Prostate gland (tissue), 2 donors: ENCODE measurements at regions not wholly inside any gene's neighbourhood (a gene's known extent, or its start where the extent isn't known, plus 50 kb on each side); places are given as distances from the start of the nearest gene placed in this dataset.

Experiments
- DNase-seq: peaks from one replicate; pipeline ENCODE4 v3.0.0-alpha.2; 2019; ENCODE audit warnings: low spot score
- H3K27ac ChIP-seq, 2 donors: fragments of 200-600 bp; sonication (generic); 2 replicates each; pipeline ENCODE4 v1.5.1; 2017 to 2019
- H3K27me3 ChIP-seq: fragments of 200-600 bp; sonication (generic); replicated peaks from 2 replicates; pipeline ENCODE4 v1.5.1; 2019; ENCODE audit not compliant: insufficient read depth
- H3K36me3 ChIP-seq, 2 donors: fragments of 200-600 bp; sonication (generic); 1 replicate in 1 of 2; 2 replicates in 1 of 2; pipeline versions ENCODE4 v1.5.1 to v1.8.1; 2017 to 2019
- H3K4me1 ChIP-seq: fragments of 200-600 bp; sonication (generic); replicated peaks from 2 replicates; pipeline ENCODE4 v1.5.1; 2019
- H3K4me3 ChIP-seq, 2 donors: fragments of 200-600 bp; sonication (generic); 2 replicates each; pipeline ENCODE4 v1.5.1; 2017 to 2019
- H3K9me3 ChIP-seq: fragments of 200-600 bp; sonication (generic); 2 replicates; pipeline ENCODE4 v1.5.1; 2017
- POLR2A ChIP-seq: fragments of 450-650 bp; IDR thresholded peaks from one replicate; pipeline ENCODE4 v1.6.1; 2016; ENCODE audit warnings: antibody characterized with exemption, mild to moderate bottlenecking
- POLR2AphosphoS5 ChIP-seq: sonication (generic); formaldehyde crosslinking; IDR thresholded peaks from one replicate; pipeline ENCODE4 v1.6.1; 2017; ENCODE audit warnings: antibody characterized with exemption
- WGBS: methylation state at CpG from one replicate; pipeline ENCODE4 v1.1.5; 2018; 5-methylcytosine and 5-hydroxymethylcytosine counted together
- intact Hi-C: fragments of 100-400 bp; cut with DNase I; formaldehyde crosslinking; loops from one replicate; pipeline ENCODE4 v1.14.2; 2022
- TF ChIP-seq, protein P1 (sequence below), 4 experiments: fragments of 200-600 bp in 2 of 4; fragments of 450-650 bp in 2 of 4; sonication (generic) in 2 of 4; IDR thresholded peaks; 1 replicate in 3 of 4; 2 replicates in 1 of 4; pipeline ENCODE4 v1.5.1; 2016 to 2019; ENCODE audit warnings: antibody characterized with exemption in 4 of 4, mild to moderate bottlenecking in 2 of 4, moderate library complexity in 2 of 4

- Histone ChIP-seq H3K9me3 (no peaks in the 10 kb centered on the region), H3K4me1 (no peaks in the 10 kb centered on the region), H3K27ac (no peak overlapping the region), H3K4me3 (no peak overlapping the region), H3K27me3 (no peaks in the 10 kb centered on the region), H3K36me3 (no peaks in the 10 kb centered on the region)
- DNase-seq = no peak
- TF ChIP-seq, protein P1, sequence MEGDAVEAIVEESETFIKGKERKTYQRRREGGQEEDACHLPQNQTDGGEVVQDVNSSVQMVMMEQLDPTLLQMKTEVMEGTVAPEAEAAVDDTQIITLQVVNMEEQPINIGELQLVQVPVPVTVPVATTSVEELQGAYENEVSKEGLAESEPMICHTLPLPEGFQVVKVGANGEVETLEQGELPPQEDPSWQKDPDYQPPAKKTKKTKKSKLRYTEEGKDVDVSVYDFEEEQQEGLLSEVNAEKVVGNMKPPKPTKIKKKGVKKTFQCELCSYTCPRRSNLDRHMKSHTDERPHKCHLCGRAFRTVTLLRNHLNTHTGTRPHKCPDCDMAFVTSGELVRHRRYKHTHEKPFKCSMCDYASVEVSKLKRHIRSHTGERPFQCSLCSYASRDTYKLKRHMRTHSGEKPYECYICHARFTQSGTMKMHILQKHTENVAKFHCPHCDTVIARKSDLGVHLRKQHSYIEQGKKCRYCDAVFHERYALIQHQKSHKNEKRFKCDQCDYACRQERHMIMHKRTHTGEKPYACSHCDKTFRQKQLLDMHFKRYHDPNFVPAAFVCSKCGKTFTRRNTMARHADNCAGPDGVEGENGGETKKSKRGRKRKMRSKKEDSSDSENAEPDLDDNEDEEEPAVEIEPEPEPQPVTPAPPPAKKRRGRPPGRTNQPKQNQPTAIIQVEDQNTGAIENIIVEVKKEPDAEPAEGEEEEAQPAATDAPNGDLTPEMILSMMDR (IDR thresholded peaks at IDR 0.05) = no peak
- no peak for TF ChIP-seq POLR2AphosphoS5
- TF ChIP-seq POLR2A = no peak
- WGBS = 92% methylated on average over 3 of the region's 3 CpGs
- intact Hi-C loops = no loop called here
Measured at GRCh38 chr1:239619190-239619589, 232.8 kb downstream of the CHRM3 start.

GRCh38 chr1:239630767-239631166 is 244.4 kb downstream of the CHRM3 start:
- no peak for DNase-seq
- Histone ChIP-seq H3K27ac (no peak overlapping the region), H3K9me3 (no peaks in the 10 kb centered on the region), H3K4me1 (no peaks in the 10 kb centered on the region), H3K27me3 (no peaks in the 10 kb centered on the region), H3K36me3 (no peaks in the 10 kb centered on the region), H3K4me3 (no peak overlapping the region)
- intact Hi-C loops = no loop called here
- TF ChIP-seq POLR2AphosphoS5 = no peak
- TF ChIP-seq, protein P1 (IDR thresholded peaks at IDR 0.05) = no peak
- TF ChIP-seq POLR2A = no peak
- 92% methylated on average over 3 of the region's 3 CpGs for WGBS

DNA sequence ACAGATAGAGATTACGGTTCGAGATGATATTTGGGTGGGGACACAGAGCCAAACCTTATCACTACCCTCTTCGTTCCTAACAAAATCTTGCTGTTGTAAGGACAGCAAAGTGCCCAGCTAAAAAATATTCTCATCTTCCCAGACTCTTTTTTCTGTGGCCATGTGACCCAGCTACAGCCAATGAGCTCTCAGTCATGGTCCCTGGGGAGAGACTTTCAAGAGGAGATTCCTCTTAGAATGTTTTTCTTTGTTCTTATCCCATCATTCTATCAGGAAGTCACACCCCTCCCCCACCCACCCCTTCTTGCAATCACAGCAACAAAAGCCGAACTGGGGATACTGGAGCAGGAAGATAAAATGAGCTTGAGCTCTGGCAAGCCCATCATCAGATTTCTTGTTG is 247.1 kb downstream of the CHRM3 start:
- H3K36me3 ChIP-seq = no peaks in the 10 kb centered on the region
- 92% methylated on average over 4 of the region's 4 CpGs for WGBS
- no peak for DNase-seq
- H3K9me3 ChIP-seq = no peaks in the 10 kb centered on the region
- no peak overlapping the region for H3K4me3 ChIP-seq
- TF ChIP-seq POLR2AphosphoS5 (no peak), POLR2A (no peak)
- TF ChIP-seq, protein P1 (IDR thresholded peaks at IDR 0.05) = no peak
- H3K27ac ChIP-seq = no peak overlapping the region
- H3K4me1 ChIP-seq = no peaks in the 10 kb centered on the region
- intact Hi-C loops = no loop called here
- H3K27me3 ChIP-seq = no peaks in the 10 kb centered on the region

DNA sequence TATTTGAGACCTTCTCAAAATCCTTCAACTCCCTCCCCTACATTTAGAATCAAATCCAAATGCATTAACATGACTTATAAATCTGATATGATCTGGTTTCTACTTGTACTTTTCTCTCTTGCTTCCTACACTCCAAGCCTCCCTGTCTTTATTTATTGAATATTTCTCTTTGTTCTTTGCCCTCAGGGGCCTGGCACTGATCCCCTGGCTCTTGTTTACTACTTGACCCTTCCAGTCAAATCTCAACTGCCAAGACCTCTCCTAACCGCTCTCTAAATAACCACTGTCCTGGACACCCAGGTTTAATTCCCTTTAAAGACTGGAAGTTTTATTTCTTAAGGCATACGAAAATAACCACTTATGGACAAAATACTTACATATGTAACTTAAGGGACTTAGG is 248.9 kb downstream of the CHRM3 start:
- Histone ChIP-seq H3K27me3 (no peaks in the 10 kb centered on the region), H3K27ac (no peak overlapping the region), H3K9me3 (no peaks in the 10 kb centered on the region), H3K4me3 (no peak overlapping the region), H3K4me1 (no peaks in the 10 kb centered on the region), H3K36me3 (no peaks in the 10 kb centered on the region)
- no peak for DNase-seq
- TF ChIP-seq, protein P1 (IDR thresholded peaks at IDR 0.05) = no peak
- TF ChIP-seq POLR2A (no peak), POLR2AphosphoS5 (no peak)
- 30% methylated on average over 2 of the region's 2 CpGs for WGBS
- intact Hi-C loops = no loop called here

DNA sequence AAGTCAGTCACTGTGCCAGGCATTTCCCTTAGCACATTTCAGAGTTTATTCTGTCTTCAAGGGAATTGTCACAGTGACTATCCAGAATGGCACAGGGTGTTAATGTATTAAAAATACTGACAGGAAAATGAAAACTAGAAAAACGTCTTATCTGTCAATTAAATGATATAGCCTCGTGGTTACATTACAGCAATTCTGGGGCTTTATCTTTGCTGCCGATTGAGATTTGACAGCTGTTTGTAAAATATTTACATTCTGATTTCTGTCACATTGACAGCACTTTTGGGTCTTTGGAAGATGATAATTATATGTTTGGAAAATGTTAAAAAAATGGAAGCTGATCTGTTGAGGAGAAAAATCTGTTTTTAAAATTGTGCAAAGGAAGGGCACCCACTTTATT is 250.0 kb downstream of the CHRM3 start:
- no peak overlapping the region for H3K4me3 ChIP-seq
- no peaks in the 10 kb centered on the region for H3K36me3 ChIP-seq
- intact Hi-C loops = no loop called here
- no peak for TF ChIP-seq POLR2A
- TF ChIP-seq, protein P1 (IDR thresholded peaks at IDR 0.05) = no peak
- TF ChIP-seq POLR2AphosphoS5 = no peak
- 35% methylated on average over 3 of the region's 3 CpGs for WGBS
- no peak for DNase-seq
- no peak overlapping the region for H3K27ac ChIP-seq
- no peaks in the 10 kb centered on the region for H3K9me3 ChIP-seq
- H3K4me1 ChIP-seq = no peaks in the 10 kb centered on the region
- no peaks in the 10 kb centered on the region for H3K27me3 ChIP-seq
